GM23338 (cell line): ENCODE measurements at regions not wholly inside any gene's neighbourhood (a gene's known extent, or its start where the extent isn't known, plus 50 kb on each side); places are given as distances from the start of the nearest gene placed in this dataset.

ENCODE experiments used
- EZH2 ChIP-seq: fragments of 200-600 bp; sonication (generic); IDR thresholded peaks from one replicate; pipeline ENCODE4 v1.8.0; 2017; ENCODE audit warnings: antibody characterized with exemption, mild to moderate bottlenecking, low read depth; ENCODE audit not compliant: unreplicated experiment
- TF ChIP-seq, protein P1 (sequence below), 2 experiments: fragments of 200-600 bp in 1 of 2; sonication (generic) in 1 of 2; conservative IDR thresholded peaks; 2 replicates each; pipeline versions ENCODE4 v1.5.1 to v1.6.1; 2016 to 2017; ENCODE audit warnings: antibody characterized with exemption in 2 of 2, low read depth in 2 of 2, mild to moderate bottlenecking in 2 of 2, moderate library complexity in 1 of 2
- TF ChIP-seq, protein P2 (sequence below): IDR thresholded peaks from one replicate; pipeline ENCODE4 v1.6.1; 2018; ENCODE audit warnings: antibody characterized with exemption; ENCODE audit not compliant: unreplicated experiment

DNA sequence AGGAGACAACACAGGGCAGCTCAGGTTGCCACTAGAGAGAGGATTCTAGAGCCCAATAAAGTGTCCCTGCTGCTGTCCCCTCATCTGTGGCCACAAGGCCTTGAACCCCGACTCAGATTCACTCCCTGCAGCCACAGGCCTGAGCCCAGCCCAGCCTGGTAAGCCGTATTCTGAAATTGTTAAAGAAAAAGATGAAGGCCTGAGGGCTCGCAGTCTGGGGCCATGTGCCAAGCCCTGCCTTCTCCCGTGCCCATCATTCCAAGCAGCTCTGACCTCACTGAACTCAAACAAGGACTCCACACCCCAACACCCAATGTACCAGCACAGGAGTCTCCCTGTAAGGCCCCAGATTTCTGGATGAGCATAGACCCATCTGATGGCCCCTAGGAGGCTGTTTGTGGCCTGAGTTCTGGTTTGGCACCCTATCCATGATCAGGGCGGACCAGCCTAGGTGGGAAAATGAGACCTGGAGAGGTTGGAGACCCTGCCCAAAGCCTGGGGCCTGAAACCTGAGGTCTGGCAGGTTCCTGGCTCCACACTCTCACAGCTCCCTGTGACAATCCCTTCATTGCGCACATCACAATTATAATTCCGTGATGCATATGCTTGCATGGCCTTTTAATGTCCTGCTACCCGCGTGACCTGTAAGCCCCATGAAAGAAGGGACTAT is 62.0 kb upstream of the TOP1 start:
- TF ChIP-seq EZH2 = no peak
- TF ChIP-seq, protein P1, sequence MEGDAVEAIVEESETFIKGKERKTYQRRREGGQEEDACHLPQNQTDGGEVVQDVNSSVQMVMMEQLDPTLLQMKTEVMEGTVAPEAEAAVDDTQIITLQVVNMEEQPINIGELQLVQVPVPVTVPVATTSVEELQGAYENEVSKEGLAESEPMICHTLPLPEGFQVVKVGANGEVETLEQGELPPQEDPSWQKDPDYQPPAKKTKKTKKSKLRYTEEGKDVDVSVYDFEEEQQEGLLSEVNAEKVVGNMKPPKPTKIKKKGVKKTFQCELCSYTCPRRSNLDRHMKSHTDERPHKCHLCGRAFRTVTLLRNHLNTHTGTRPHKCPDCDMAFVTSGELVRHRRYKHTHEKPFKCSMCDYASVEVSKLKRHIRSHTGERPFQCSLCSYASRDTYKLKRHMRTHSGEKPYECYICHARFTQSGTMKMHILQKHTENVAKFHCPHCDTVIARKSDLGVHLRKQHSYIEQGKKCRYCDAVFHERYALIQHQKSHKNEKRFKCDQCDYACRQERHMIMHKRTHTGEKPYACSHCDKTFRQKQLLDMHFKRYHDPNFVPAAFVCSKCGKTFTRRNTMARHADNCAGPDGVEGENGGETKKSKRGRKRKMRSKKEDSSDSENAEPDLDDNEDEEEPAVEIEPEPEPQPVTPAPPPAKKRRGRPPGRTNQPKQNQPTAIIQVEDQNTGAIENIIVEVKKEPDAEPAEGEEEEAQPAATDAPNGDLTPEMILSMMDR (conservative IDR thresholded peaks at IDR 0.05; ENCODE audit: low read depth in 2 of 2) = no peak
- TF ChIP-seq, protein P2, sequence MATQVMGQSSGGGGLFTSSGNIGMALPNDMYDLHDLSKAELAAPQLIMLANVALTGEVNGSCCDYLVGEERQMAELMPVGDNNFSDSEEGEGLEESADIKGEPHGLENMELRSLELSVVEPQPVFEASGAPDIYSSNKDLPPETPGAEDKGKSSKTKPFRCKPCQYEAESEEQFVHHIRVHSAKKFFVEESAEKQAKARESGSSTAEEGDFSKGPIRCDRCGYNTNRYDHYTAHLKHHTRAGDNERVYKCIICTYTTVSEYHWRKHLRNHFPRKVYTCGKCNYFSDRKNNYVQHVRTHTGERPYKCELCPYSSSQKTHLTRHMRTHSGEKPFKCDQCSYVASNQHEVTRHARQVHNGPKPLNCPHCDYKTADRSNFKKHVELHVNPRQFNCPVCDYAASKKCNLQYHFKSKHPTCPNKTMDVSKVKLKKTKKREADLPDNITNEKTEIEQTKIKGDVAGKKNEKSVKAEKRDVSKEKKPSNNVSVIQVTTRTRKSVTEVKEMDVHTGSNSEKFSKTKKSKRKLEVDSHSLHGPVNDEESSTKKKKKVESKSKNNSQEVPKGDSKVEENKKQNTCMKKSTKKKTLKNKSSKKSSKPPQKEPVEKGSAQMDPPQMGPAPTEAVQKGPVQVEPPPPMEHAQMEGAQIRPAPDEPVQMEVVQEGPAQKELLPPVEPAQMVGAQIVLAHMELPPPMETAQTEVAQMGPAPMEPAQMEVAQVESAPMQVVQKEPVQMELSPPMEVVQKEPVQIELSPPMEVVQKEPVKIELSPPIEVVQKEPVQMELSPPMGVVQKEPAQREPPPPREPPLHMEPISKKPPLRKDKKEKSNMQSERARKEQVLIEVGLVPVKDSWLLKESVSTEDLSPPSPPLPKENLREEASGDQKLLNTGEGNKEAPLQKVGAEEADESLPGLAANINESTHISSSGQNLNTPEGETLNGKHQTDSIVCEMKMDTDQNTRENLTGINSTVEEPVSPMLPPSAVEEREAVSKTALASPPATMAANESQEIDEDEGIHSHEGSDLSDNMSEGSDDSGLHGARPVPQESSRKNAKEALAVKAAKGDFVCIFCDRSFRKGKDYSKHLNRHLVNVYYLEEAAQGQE = no peak
